Natural killer cell treated with Interleukin-12 subunit alpha and Interleukin-12 subunit beta and Interleukin-15 and Interleukin-18, amount 100 ng/mL, for 72 hours (primary cell): ENCODE measurements at regions not wholly inside any gene's neighbourhood (a gene's known extent, or its start where the extent isn't known, plus 50 kb on each side); places are given as distances from the start of the nearest gene placed in this dataset.
"Not testable (repeated sequence)": the region's sequence is repeated elsewhere in the genome, so short reads cannot be mapped to it uniquely, and the experiment has no call there.

Experiments
- ATAC-seq, 2 donors: fragments of 150-1000 bp; cut with Tn5 transposase in 1 of 2; sonication (Bioruptor Pico), chemical (Tn5 transposase) in 1 of 2; 2 replicates each; pipeline ENCODE4 v1.10.0; 2021
- DNase-seq: peaks from one replicate; pipeline ENCODE4 v3.0.0; 2022; ENCODE audit warnings: low spot score
- H3K27ac Mint-ChIP-seq, 2 donors: 1 replicate in 1 of 2; 2 replicates in 1 of 2; pipeline ENCODE4 v1.8.0; 2022; ENCODE audit warnings: mixed read lengths in 2 of 2, mild to moderate bottlenecking in 1 of 2, moderate library complexity in 1 of 2
- H3K27me3 Mint-ChIP-seq, 2 donors: 1 replicate in 1 of 2; 2 replicates in 1 of 2; pipeline ENCODE4 v1.8.0; 2022; ENCODE audit warnings: mixed read lengths in 2 of 2
- H3K36me3 Mint-ChIP-seq: one replicate; pipeline ENCODE4 v1.8.0; 2022; ENCODE audit warnings: mixed read lengths
- H3K4me1 Mint-ChIP-seq, 2 donors: 1 replicate in 1 of 2; 2 replicates in 1 of 2; pipeline ENCODE4 v1.8.0; 2022; ENCODE audit warnings: low read depth in 2 of 2, mixed read lengths in 2 of 2, mild to moderate bottlenecking in 1 of 2
- H3K4me3 Mint-ChIP-seq: one replicate; pipeline ENCODE4 v1.8.0; 2022; ENCODE audit warnings: mixed read lengths
- H3K9me3 Mint-ChIP-seq: 2 replicates; pipeline ENCODE4 v1.8.0; 2022; ENCODE audit warnings: mixed read lengths

- Mint-ChIP-seq H3K36me3 (no peaks in the 10 kb centered on the region), H3K4me1 (no peaks in the 10 kb centered on the region), H3K4me3 (no peak overlapping the region), H3K9me3 (peaks cover 13% of the 10 kb centered on the region), H3K27me3 (no peaks in the 10 kb centered on the region), H3K27ac (no peak overlapping the region)
- no peak for DNase-seq
- ATAC-seq = no peak
These were observed 147.6 kb downstream of the POLR1F start for GRCh38 chr7:19561121-19561805.

DNA sequence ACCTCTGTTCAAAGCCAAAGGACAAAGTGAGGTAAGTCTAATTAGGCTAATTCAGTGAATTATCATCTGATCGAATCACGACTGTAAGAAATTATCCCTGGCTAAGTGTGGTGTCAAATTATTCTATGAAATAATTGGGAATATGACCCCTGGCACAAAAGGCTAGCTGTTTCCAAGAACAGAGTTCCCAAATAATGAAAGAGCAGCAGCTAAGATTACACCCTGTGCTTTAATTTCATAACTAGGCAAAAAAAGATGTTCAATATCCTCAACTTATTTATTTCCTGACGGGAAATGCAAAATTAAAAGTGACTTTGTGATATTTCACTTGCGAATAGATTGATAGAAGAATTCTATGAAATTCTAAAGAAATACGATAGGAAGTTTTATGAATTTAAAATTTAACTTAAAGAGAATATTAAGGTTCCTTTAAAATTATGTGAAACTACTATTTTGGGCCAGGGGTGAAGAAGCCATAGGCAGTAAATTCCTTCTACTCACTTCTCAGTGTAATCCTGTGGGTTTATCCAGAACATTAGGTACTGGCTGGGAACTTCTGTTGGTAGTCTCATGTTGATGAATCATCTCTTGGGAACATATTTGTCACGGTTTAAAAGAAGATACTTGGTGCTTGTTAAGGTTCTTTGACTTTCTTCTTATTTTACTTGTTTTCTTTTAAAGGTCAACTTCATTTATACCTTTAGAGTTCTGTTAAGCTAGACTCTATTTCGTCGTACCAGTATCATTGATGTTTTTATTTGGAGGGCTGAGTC is 148.5 kb downstream of the POLR1F start:
- DNase-seq (no peak), ATAC-seq (no peak)
- H3K9me3 Mint-ChIP-seq = peaks cover 16% of the 10 kb centered on the region
- H3K36me3 Mint-ChIP-seq = no peaks in the 10 kb centered on the region
- H3K4me1 Mint-ChIP-seq = no peaks in the 10 kb centered on the region
- no peak overlapping the region for H3K4me3 Mint-ChIP-seq
- H3K27ac Mint-ChIP-seq = no peak overlapping the region
- H3K27me3 Mint-ChIP-seq = no peaks in the 10 kb centered on the region

DNA sequence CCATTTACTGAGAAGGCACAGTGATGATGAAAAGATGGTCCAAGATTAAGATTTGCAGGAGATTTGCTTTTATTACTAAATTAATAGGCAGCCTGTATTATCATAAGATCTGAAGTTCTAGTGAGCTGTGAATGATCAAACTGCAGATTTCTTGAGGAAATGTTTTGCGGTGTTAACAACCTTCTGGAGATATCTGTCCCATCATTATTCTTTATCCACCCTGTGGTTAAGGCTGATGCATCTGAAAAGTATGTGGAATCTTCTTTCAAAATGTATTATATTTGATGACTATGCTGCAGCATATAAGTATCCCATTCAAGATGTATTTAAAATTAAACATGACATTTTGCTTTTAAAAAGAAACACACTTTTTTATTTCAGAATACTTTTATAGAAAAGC is 150.3 kb downstream of the POLR1F start:
- Mint-ChIP-seq H3K36me3 (no peaks in the 10 kb centered on the region), H3K4me3 (no peak overlapping the region), H3K27ac (no peak overlapping the region), H3K9me3 (peaks cover 20% of the 10 kb centered on the region), H3K4me1 (no peaks in the 10 kb centered on the region), H3K27me3 (no peaks in the 10 kb centered on the region)
- ATAC-seq (no peak), DNase-seq (no peak)

GRCh38 chr7:19557726-19558465 is 150.9 kb downstream of the POLR1F start:
- H3K4me3 Mint-ChIP-seq = no peak overlapping the region
- H3K9me3 Mint-ChIP-seq = peaks cover 20% of the 10 kb centered on the region
- H3K27ac Mint-ChIP-seq = no peak overlapping the region
- no peaks in the 10 kb centered on the region for H3K27me3 Mint-ChIP-seq
- ATAC-seq = no peak
- DNase-seq = no peak
- no peaks in the 10 kb centered on the region for H3K4me1 Mint-ChIP-seq
- no peaks in the 10 kb centered on the region for H3K36me3 Mint-ChIP-seq

DNA sequence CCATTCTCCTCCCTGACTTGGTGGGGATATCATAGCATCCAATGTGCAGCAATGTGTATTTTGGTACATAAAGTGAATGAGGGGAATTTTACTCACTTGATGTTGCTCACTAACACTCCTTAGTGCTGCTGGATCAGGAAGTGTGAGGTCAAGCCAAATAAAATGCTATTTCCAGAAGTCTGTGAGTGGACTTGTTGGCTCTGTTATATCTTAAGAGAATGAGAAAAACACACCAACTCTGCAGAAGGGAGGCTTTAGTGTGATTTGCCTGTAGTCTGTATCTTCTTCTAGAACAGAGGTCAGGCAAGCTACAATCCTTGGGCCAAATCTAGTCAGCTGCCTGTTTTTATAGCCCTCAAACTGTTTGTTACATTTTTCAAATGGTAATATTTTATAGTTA is 154.3 kb downstream of the POLR1F start:
- no peak overlapping the region for H3K27ac Mint-ChIP-seq
- H3K4me3 Mint-ChIP-seq = no peak overlapping the region
- H3K36me3 Mint-ChIP-seq = no peaks in the 10 kb centered on the region
- no peaks in the 10 kb centered on the region for H3K4me1 Mint-ChIP-seq
- no peaks in the 10 kb centered on the region for H3K27me3 Mint-ChIP-seq
- DNase-seq = no peak
- ATAC-seq = no peak
- peaks cover 10% of the 10 kb centered on the region for H3K9me3 Mint-ChIP-seq

GRCh38 chr7:19552576-19552975 is 156.3 kb downstream of the POLR1F start:
- Mint-ChIP-seq H3K4me1 (no peaks in the 10 kb centered on the region), H3K27ac (no peak overlapping the region), H3K27me3 (no peaks in the 10 kb centered on the region), H3K9me3 (peaks cover 10% of the 10 kb centered on the region), H3K36me3 (no peaks in the 10 kb centered on the region), H3K4me3 (no peak overlapping the region)
- ATAC-seq = no peak
- no peak for DNase-seq

DNA sequence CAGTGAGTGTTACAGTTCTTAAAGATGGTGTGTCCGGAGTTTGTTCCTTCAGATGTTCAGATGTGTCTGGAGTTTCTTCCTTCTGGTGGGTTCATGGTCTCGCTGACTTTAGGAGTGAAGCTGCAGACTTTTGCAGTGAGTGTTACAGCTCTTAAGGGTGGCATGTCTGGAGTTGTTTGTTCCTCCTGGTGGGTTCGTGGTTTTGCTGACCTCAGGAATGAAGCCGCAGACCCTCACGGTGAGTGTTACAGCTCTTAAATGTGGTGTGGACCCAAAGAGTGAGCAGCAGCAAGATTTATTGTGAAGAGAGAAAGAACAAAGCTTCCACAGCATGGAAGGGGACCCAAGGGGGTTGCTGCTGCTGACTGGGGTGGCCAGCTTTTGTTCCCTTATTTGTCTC is 159.6 kb downstream of the POLR1F start:
- not testable (repeated sequence) for ATAC-seq, H3K4me1 Mint-ChIP-seq, H3K27ac Mint-ChIP-seq, DNase-seq, H3K4me3 Mint-ChIP-seq, H3K27me3 Mint-ChIP-seq
- Mint-ChIP-seq H3K36me3 (peaks cover 11% of the 10 kb centered on the region), H3K9me3 (peaks cover 14% of the 10 kb centered on the region)

GRCh38 chr7:19537942-19538401 is 170.9 kb downstream of the POLR1F start:
- Mint-ChIP-seq H3K4me3 (no peak overlapping the region), H3K4me1 (no peaks in the 10 kb centered on the region), H3K27ac (no peak overlapping the region), H3K27me3 (no peaks in the 10 kb centered on the region), H3K36me3 (no peaks in the 10 kb centered on the region), H3K9me3 (peaks cover 4% of the 10 kb centered on the region)
- no peak for ATAC-seq
- no peak for DNase-seq

DNA sequence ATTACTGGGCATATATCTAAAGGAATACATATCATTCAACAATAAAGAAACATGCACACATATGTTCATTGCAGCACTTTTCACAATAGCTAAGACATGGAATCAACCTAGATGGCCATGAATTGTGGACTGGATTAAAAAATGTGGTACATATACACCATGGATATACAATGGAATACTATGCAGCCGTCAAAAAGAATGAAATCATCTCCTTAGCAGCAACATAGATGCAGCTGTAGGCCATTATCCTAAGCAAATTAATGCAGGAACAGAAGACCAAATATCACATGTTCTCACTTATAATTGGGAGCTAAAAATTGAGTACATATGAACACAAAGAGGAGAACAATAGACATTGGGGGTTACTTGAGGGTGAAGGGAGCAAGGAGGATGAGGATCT is 175.6 kb downstream of the POLR1F start:
- no peaks in the 10 kb centered on the region for H3K36me3 Mint-ChIP-seq
- DNase-seq (no peak), ATAC-seq (no peak)
- H3K27ac Mint-ChIP-seq = no peak overlapping the region
- no peak overlapping the region for H3K4me3 Mint-ChIP-seq
- H3K4me1 Mint-ChIP-seq = no peaks in the 10 kb centered on the region
- H3K9me3 Mint-ChIP-seq = no peaks in the 10 kb centered on the region
- no peaks in the 10 kb centered on the region for H3K27me3 Mint-ChIP-seq

DNA sequence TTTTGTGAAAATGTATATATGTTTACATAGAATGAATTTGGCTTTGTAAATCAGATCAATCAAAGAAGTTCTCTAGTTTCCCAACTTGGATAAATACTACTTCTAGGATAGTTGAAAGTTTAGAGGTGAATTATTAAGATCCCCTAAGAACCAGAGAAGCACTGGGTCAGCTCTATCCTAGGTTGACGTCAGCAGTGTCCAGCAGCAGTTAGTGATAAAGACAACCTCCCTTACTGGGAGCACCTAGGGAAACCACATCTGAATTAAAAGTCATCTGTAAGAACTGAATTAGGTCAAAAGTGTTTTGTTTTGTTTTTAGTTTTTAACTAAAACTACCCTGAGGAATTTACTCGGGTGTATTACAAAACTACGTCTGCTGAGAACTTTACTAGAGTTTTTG is 178.0 kb downstream of the POLR1F start:
- no peaks in the 10 kb centered on the region for H3K36me3 Mint-ChIP-seq
- no peaks in the 10 kb centered on the region for H3K27me3 Mint-ChIP-seq
- no peaks in the 10 kb centered on the region for H3K4me1 Mint-ChIP-seq
- H3K27ac Mint-ChIP-seq = no peak overlapping the region
- H3K9me3 Mint-ChIP-seq = no peaks in the 10 kb centered on the region
- DNase-seq (no peak), ATAC-seq (no peak)
- H3K4me3 Mint-ChIP-seq = no peak overlapping the region

DNA sequence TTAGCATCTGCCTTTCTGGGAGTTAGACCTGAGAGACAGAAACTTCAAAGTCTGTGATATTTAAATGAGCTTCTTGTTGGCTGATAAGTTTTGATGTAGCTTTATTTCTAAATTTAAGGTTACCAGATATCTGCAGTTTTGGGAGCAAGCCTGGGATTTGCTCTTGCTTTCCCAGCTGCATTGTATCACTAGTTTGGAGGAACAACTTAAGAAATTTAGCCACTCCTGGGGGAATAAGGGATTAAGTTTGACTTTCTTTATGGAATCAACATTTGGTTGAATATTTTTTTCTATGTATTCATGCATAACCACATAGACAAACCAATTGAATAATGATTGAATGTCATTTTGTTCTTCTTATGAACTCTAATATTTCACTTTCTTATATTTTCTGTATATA is 178.6 kb downstream of the POLR1F start:
- no peaks in the 10 kb centered on the region for H3K27me3 Mint-ChIP-seq
- DNase-seq = no peak
- H3K4me3 Mint-ChIP-seq = no peak overlapping the region
- H3K9me3 Mint-ChIP-seq = no peaks in the 10 kb centered on the region
- no peak overlapping the region for H3K27ac Mint-ChIP-seq
- no peaks in the 10 kb centered on the region for H3K4me1 Mint-ChIP-seq
- no peak for ATAC-seq
- H3K36me3 Mint-ChIP-seq = no peaks in the 10 kb centered on the region

GRCh38 chr7:19526639-19527038 is 182.2 kb downstream of the POLR1F start:
- Mint-ChIP-seq H3K27ac (no peak overlapping the region), H3K27me3 (no peaks in the 10 kb centered on the region), H3K36me3 (no peaks in the 10 kb centered on the region), H3K4me1 (no peaks in the 10 kb centered on the region), H3K4me3 (no peak overlapping the region), H3K9me3 (no peaks in the 10 kb centered on the region)
- ATAC-seq = no peak
- no peak for DNase-seq

DNA sequence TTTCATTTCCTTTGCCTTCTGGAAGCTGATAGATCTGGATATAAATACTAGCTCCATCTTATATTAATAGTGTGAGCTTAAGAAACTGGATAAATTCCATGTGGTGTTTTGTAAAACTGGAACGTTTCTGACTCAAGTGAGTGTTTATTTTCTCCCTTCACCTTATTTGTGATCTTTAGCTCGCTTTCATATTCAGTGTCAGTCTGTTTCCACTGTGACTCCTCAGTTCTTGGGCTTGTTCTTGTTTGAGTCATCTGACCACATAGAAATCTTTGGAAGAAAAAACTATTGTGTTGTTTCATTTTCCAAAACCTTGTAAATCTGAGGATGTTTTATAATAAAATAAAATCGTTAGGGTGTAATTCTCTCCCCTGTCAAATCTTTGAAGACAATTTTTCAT is 186.4 kb downstream of the POLR1F start:
- H3K4me3 Mint-ChIP-seq = no peak overlapping the region
- no peaks in the 10 kb centered on the region for H3K4me1 Mint-ChIP-seq
- no peaks in the 10 kb centered on the region for H3K36me3 Mint-ChIP-seq
- no peak for ATAC-seq
- no peak overlapping the region for H3K27ac Mint-ChIP-seq
- DNase-seq = no peak
- peaks cover 9% of the 10 kb centered on the region for H3K9me3 Mint-ChIP-seq
- H3K27me3 Mint-ChIP-seq = no peaks in the 10 kb centered on the region

- H3K27ac Mint-ChIP-seq = no peak overlapping the region
- DNase-seq (no peak), ATAC-seq (no peak)
- H3K36me3 Mint-ChIP-seq = peaks cover 6% of the 10 kb centered on the region
- H3K4me3 Mint-ChIP-seq = no peak overlapping the region
- peaks cover 0 to 2% of the 10 kb centered on the region in 2 donors for H3K27me3 Mint-ChIP-seq
- H3K9me3 Mint-ChIP-seq = peaks cover 14% of the 10 kb centered on the region
- no peaks in the 10 kb centered on the region for H3K4me1 Mint-ChIP-seq
These were observed 188.4 kb downstream of the POLR1F start for GRCh38 chr7:19520392-19520791.
